GM12872 (cell line): ENCODE measurements at regions not wholly inside any gene's neighbourhood (a gene's known extent, or its start where the extent isn't known, plus 50 kb on each side); places are given as distances from the start of the nearest gene placed in this dataset.

Experiments used
- CTCF ChIP-seq: IDR thresholded peaks from 3 replicates; pipeline ENCODE4 v1.5.1; 2011; ENCODE audit warnings: low read depth, mild to moderate bottlenecking, low read length, moderate library complexity; ENCODE audit not compliant: insufficient read depth

GRCh38 chr17:77393274-77393600 lies 252.5 kb downstream of the SEC14L1 start:
- no peak for TF ChIP-seq CTCF

- TF ChIP-seq CTCF = no peak
Measured at GRCh38 chr17:77393867-77394539, 253.2 kb downstream of the SEC14L1 start.

GRCh38 chr17:77394540-77395295 lies 253.9 kb downstream of the SEC14L1 start:
- TF ChIP-seq CTCF = no peak

- no peak for TF ChIP-seq CTCF
Measured at GRCh38 chr17:77395501-77396048, 254.8 kb downstream of the SEC14L1 start.

GRCh38 chr17:77396610-77397009 lies 255.8 kb downstream of the SEC14L1 start:
- TF ChIP-seq CTCF = no peak

GRCh38 chr17:77398274-77398673 lies 257.5 kb downstream of the SEC14L1 start:
- no peak for TF ChIP-seq CTCF

- no peak for TF ChIP-seq CTCF
Measured at GRCh38 chr17:77399319-77399957, 258.7 kb downstream of the SEC14L1 start.
